ENCODE measurements at regions not wholly inside any gene's neighbourhood (a gene's known extent, or its start where the extent isn't known, plus 50 kb on each side); places are given as distances from the start of the nearest gene placed in this dataset.

DNA sequence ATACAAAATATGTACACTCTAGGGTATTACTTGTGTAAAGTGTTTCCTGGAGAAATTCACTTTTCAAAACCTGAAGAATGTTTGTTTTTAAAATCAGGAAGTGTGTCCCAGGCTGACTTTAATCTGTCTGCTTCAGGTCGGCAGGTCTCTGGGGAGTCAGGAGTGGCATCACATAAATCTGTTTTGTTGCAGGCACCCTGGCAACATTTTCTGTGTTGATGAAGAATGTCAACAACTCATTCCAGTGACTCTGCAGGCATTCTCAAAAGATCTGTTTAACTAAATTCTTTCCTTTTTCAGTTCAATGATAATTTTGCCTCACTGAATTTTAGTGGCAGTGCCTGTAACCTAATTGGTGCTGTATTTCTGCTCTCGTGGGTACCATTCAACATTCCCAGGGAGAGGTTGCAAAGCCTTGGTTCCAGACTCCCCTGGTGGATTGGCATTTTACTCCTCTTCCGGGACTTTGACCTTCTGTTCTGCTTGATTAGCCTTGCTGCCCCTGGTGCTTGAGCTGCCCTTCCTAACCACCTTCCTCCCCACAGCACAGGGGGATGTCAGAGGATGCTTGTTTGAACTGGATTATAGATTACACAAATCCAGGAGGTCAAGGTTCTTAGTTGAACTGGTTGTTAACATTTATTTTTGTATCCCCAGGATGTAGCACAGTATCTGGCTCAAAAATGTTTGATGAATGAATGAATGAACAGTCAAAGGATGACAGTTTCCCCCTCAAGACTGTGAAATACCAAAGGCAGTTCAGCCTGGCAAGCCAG, 55.4 kb upstream of the LPGAT1 start (continued):
- TF ChIP-seq, protein P1, sequence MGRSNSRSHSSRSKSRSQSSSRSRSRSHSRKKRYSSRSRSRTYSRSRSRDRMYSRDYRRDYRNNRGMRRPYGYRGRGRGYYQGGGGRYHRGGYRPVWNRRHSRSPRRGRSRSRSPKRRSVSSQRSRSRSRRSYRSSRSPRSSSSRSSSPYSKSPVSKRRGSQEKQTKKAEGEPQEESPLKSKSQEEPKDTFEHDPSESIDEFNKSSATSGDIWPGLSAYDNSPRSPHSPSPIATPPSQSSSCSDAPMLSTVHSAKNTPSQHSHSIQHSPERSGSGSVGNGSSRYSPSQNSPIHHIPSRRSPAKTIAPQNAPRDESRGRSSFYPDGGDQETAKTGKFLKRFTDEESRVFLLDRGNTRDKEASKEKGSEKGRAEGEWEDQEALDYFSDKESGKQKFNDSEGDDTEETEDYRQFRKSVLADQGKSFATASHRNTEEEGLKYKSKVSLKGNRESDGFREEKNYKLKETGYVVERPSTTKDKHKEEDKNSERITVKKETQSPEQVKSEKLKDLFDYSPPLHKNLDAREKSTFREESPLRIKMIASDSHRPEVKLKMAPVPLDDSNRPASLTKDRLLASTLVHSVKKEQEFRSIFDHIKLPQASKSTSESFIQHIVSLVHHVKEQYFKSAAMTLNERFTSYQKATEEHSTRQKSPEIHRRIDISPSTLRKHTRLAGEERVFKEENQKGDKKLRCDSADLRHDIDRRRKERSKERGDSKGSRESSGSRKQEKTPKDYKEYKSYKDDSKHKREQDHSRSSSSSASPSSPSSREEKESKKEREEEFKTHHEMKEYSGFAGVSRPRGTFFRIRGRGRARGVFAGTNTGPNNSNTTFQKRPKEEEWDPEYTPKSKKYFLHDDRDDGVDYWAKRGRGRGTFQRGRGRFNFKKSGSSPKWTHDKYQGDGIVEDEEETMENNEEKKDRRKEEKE (IDR thresholded peaks at IDR 0.05; ENCODE audit: borderline replicate concordance in 1 of 2, control insufficient read depth in 1 of 2, low read depth in 2 of 2, low read length in 1 of 2), result no peak
- TF ChIP-seq, protein P2, sequence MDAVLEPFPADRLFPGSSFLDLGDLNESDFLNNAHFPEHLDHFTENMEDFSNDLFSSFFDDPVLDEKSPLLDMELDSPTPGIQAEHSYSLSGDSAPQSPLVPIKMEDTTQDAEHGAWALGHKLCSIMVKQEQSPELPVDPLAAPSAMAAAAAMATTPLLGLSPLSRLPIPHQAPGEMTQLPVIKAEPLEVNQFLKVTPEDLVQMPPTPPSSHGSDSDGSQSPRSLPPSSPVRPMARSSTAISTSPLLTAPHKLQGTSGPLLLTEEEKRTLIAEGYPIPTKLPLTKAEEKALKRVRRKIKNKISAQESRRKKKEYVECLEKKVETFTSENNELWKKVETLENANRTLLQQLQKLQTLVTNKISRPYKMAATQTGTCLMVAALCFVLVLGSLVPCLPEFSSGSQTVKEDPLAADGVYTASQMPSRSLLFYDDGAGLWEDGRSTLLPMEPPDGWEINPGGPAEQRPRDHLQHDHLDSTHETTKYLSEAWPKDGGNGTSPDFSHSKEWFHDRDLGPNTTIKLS (IDR thresholded peaks at IDR 0.05; ENCODE audit: borderline replicate concordance, low read depth), result no peak
- no peak for TF ChIP-seq STAT5A (IDR thresholded peaks at IDR 0.05; ENCODE audit: borderline replicate concordance, low read length)
- TF ChIP-seq NCOA6 (IDR thresholded peaks at IDR 0.05), result no peak
- TF ChIP-seq ZNF76 (CRISPR knock-in tag; IDR thresholded peaks at IDR 0.05; ENCODE audit: borderline replicate concordance), result no peak
- TF ChIP-seq, protein P3, sequence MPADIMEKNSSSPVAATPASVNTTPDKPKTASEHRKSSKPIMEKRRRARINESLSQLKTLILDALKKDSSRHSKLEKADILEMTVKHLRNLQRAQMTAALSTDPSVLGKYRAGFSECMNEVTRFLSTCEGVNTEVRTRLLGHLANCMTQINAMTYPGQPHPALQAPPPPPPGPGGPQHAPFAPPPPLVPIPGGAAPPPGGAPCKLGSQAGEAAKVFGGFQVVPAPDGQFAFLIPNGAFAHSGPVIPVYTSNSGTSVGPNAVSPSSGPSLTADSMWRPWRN (IDR thresholded peaks at IDR 0.05; ENCODE audit: low read depth), result no peak
- TF ChIP-seq CCNT2 (IDR thresholded peaks at IDR 0.05; ENCODE audit: borderline replicate concordance, extremely low read depth, insufficient read length, low read depth, low read length), result no peak
- no peak for TF ChIP-seq RAD21 (CRISPR knock-in tag; conservative IDR thresholded peaks at IDR 0.05 in 1 of 2, IDR thresholded peaks at IDR 0.05 in 1 of 2)
- no peak for TF ChIP-seq ZC3H11A (IDR thresholded peaks at IDR 0.05; ENCODE audit: low read depth, low read length)
